ENCODE measurements at regions not wholly inside any gene's neighbourhood (a gene's known extent, or its start where the extent isn't known, plus 50 kb on each side); places are given as distances from the start of the nearest gene placed in this dataset.
A peak's percentile ranks its signal among the peaks of the same experiment; 100 is the strongest.
"Not testable (repeated sequence)": the region's sequence is repeated elsewhere in the genome, so short reads cannot be mapped to it uniquely, and the experiment has no call there.

GRCh38 chr1:199243423-199244061, 604.7 kb downstream of the PTPRC start:
- Mint-ChIP-seq H3K36me3 (ENCODE audit: insufficient read depth) (no peaks in the 10 kb centered on the region), H3K4me1 (ENCODE audit: low read depth) (peaks cover 8% of the 10 kb centered on the region), H3K9me3 (ENCODE audit: low read depth) (peaks cover 4% of the 10 kb centered on the region), H3K27ac (no peak overlapping the region), H3K27me3 (no peaks in the 10 kb centered on the region), H3K4me3 (ENCODE audit: low read depth) (no peak overlapping the region)
- DNase-seq (ENCODE audit: low spot score, unreplicated experiment), result no peak
- peak; percentile 40 for TF ChIP-seq CTCF (IDR thresholded peaks at IDR 0.05; ENCODE audit: unreplicated experiment)

GRCh38 chr1:199245946-199246345, 607.1 kb downstream of the PTPRC start:
- no peak overlapping the region for H3K27ac Mint-ChIP-seq
- peaks cover 8% of the 10 kb centered on the region for H3K4me1 Mint-ChIP-seq (ENCODE audit: low read depth)
- H3K36me3 Mint-ChIP-seq (ENCODE audit: insufficient read depth), result no peaks in the 10 kb centered on the region
- H3K4me3 Mint-ChIP-seq (ENCODE audit: low read depth), result no peak overlapping the region
- no peak for DNase-seq (ENCODE audit: low spot score, unreplicated experiment)
- peaks cover 9% of the 10 kb centered on the region for H3K9me3 Mint-ChIP-seq (ENCODE audit: low read depth)
- H3K27me3 Mint-ChIP-seq, result no peaks in the 10 kb centered on the region
- TF ChIP-seq CTCF (IDR thresholded peaks at IDR 0.05; ENCODE audit: unreplicated experiment), result no peak

GRCh38 chr1:199246716-199247115, 607.9 kb downstream of the PTPRC start:
- Mint-ChIP-seq H3K36me3 (ENCODE audit: insufficient read depth) (no peaks in the 10 kb centered on the region), H3K27me3 (no peaks in the 10 kb centered on the region), H3K4me3 (ENCODE audit: low read depth) (no peak overlapping the region)

GRCh38 chr1:199247891-199248290, 609.1 kb downstream of the PTPRC start:
- Mint-ChIP-seq H3K4me3 (ENCODE audit: low read depth) (no peak overlapping the region), H3K4me1 (ENCODE audit: low read depth) (peaks cover 3% of the 10 kb centered on the region), H3K27me3 (no peaks in the 10 kb centered on the region), H3K36me3 (ENCODE audit: insufficient read depth) (no peaks in the 10 kb centered on the region), H3K9me3 (ENCODE audit: low read depth) (peaks cover 5% of the 10 kb centered on the region), H3K27ac (peak overlapping the region; percentile 76)
- DNase-seq (ENCODE audit: low spot score, unreplicated experiment), result no peak
- no peak for TF ChIP-seq CTCF (IDR thresholded peaks at IDR 0.05; ENCODE audit: unreplicated experiment)

More at GRCh38 chr1:199246716-199247115, 607.9 kb downstream of the PTPRC start:
- Mint-ChIP-seq H3K4me1 (ENCODE audit: low read depth) (peaks cover 8% of the 10 kb centered on the region), H3K27ac (no peak overlapping the region), H3K9me3 (ENCODE audit: low read depth) (peaks cover 9% of the 10 kb centered on the region)
- DNase-seq (ENCODE audit: low spot score, unreplicated experiment), result no peak
- TF ChIP-seq CTCF (IDR thresholded peaks at IDR 0.05; ENCODE audit: unreplicated experiment), result no peak

- peaks cover 32% of the 10 kb centered on the region for H3K9me3 Mint-ChIP-seq (ENCODE audit: low read depth)
- not testable (repeated sequence) for H3K27me3 Mint-ChIP-seq; H3K36me3 Mint-ChIP-seq (ENCODE audit: insufficient read depth); DNase-seq (ENCODE audit: low spot score, unreplicated experiment); H3K27ac Mint-ChIP-seq; H3K4me1 Mint-ChIP-seq (ENCODE audit: low read depth); H3K4me3 Mint-ChIP-seq (ENCODE audit: low read depth)
Measured at GRCh38 chr1:199254040-199254439, 615.2 kb downstream of the PTPRC start.

- DNase-seq (ENCODE audit: low spot score, unreplicated experiment), result no peak
- TF ChIP-seq CTCF (IDR thresholded peaks at IDR 0.05; ENCODE audit: unreplicated experiment), result no peak
- no peaks in the 10 kb centered on the region for H3K4me1 Mint-ChIP-seq (ENCODE audit: low read depth)
- no peaks in the 10 kb centered on the region for H3K27me3 Mint-ChIP-seq
- no peaks in the 10 kb centered on the region for H3K36me3 Mint-ChIP-seq (ENCODE audit: insufficient read depth)
- H3K27ac Mint-ChIP-seq, result no peak overlapping the region
- H3K9me3 Mint-ChIP-seq (ENCODE audit: low read depth), result peaks cover 9% of the 10 kb centered on the region
- no peak overlapping the region for H3K4me3 Mint-ChIP-seq (ENCODE audit: low read depth)
Measured at GRCh38 chr1:199261328-199261727, 622.5 kb downstream of the PTPRC start.
